HG03575 (cell line): ENCODE measurements at regions not wholly inside any gene's neighbourhood (a gene's known extent, or its start where the extent isn't known, plus 50 kb on each side); places are given as distances from the start of the nearest gene placed in this dataset.

Source experiments
- ATAC-seq: cut with Tn5 transposase; IDR thresholded peaks from one replicate; pipeline ENCODE4 v1.9.1; 2021; ENCODE audit not compliant: unreplicated experiment, insufficient number of reproducible peaks, low FRiP score; ENCODE audit errors: extremely low read depth

- ATAC-seq = no peak
Measured at GRCh38 chr1:195637539-195637938, 970.7 kb downstream of the KCNT2 start.

GRCh38 chr1:195618287-195618686 lies 990.0 kb downstream of the KCNT2 start:
- ATAC-seq = no peak

GRCh38 chr1:195617106-195617505 lies 991.1 kb downstream of the KCNT2 start:
- no peak for ATAC-seq

- no peak for ATAC-seq
Measured at GRCh38 chr1:195608883-195609282, 999.4 kb downstream of the KCNT2 start.

GRCh38 chr1:195606483-195606882 lies 1001.8 kb downstream of the KCNT2 start:
- ATAC-seq = no peak

GRCh38 chr1:195604287-195604686 lies 1004.0 kb downstream of the KCNT2 start:
- no peak for ATAC-seq

GRCh38 chr1:195597891-195598290 lies 1010.3 kb downstream of the KCNT2 start:
- no peak for ATAC-seq

- no peak for ATAC-seq
Measured at GRCh38 chr1:195594773-195595172, 1013.5 kb downstream of the KCNT2 start.

- ATAC-seq = no peak
Measured at GRCh38 chr1:195594322-195594721, 1013.9 kb downstream of the KCNT2 start.

- no peak for ATAC-seq
Measured at GRCh38 chr1:195591917-195592672, 1016.1 kb downstream of the KCNT2 start.

GRCh38 chr1:195590649-195591048 lies 1017.6 kb downstream of the KCNT2 start:
- no peak for ATAC-seq

GRCh38 chr1:195584870-195585624 lies 1023.2 kb downstream of the KCNT2 start:
- no peak for ATAC-seq

- ATAC-seq = no peak
Measured at GRCh38 chr1:195580988-195581387, 1027.3 kb downstream of the KCNT2 start.

- no peak for ATAC-seq
Measured at GRCh38 chr1:195577748-195578147, 1030.5 kb downstream of the KCNT2 start.

- ATAC-seq = no peak
Measured at GRCh38 chr1:195576641-195577040, 1031.6 kb downstream of the KCNT2 start.

GRCh38 chr1:195574511-195574910 lies 1033.7 kb downstream of the KCNT2 start:
- no peak for ATAC-seq

GRCh38 chr1:195569934-195570333 lies 1038.3 kb downstream of the KCNT2 start:
- ATAC-seq = no peak

- ATAC-seq = no peak
Measured at GRCh38 chr1:195568389-195568788, 1039.9 kb downstream of the KCNT2 start.

- no peak for ATAC-seq
Measured at GRCh38 chr1:195562074-195562473, 1046.2 kb downstream of the KCNT2 start.

- ATAC-seq = no peak
Measured at GRCh38 chr1:195550071-195550862, 1058.0 kb downstream of the KCNT2 start.
